DMS79 (cell line): ENCODE measurements at regions not wholly inside any gene's neighbourhood (a gene's known extent, or its start where the extent isn't known, plus 50 kb on each side); places are given as distances from the start of the nearest gene placed in this dataset.

Experiments used
- DNase-seq: peaks from one replicate; lab custom pipeline; 2025; lab: John Stamatoyannopoulos, UW

- DNase-seq = no peak
Measured at GRCh38 chr2:146226077-146226476, 1618.8 kb upstream of the ACVR2A start.

GRCh38 chr2:146221826-146222225 is 1623.0 kb upstream of the ACVR2A start:
- no peak for DNase-seq

GRCh38 chr2:146220957-146221356 is 1623.9 kb upstream of the ACVR2A start:
- no peak for DNase-seq

GRCh38 chr2:146214394-146214929 is 1630.4 kb upstream of the ACVR2A start:
- no peak for DNase-seq

- DNase-seq = no peak
Measured at GRCh38 chr2:146213674-146214073, 1631.2 kb upstream of the ACVR2A start.

- no peak for DNase-seq
Measured at GRCh38 chr2:146212602-146213001, 1632.2 kb upstream of the ACVR2A start.

GRCh38 chr2:146209842-146210275 is 1635.0 kb upstream of the ACVR2A start:
- no peak for DNase-seq

GRCh38 chr2:146207901-146208300 is 1636.9 kb upstream of the ACVR2A start:
- DNase-seq = no peak

- DNase-seq = no peak
Measured at GRCh38 chr2:146207417-146207816, 1637.4 kb upstream of the ACVR2A start.

GRCh38 chr2:146203064-146203624 is 1641.7 kb upstream of the ACVR2A start:
- no peak for DNase-seq

- no peak for DNase-seq
Measured at GRCh38 chr2:146193619-146194018, 1651.2 kb upstream of the ACVR2A start.

GRCh38 chr2:146189541-146189940 is 1655.3 kb upstream of the ACVR2A start:
- no peak for DNase-seq

GRCh38 chr2:146173934-146174333 is 1654.0 kb upstream of the ZEB2 start:
- DNase-seq = no peak

GRCh38 chr2:146161256-146161882 is 1641.5 kb upstream of the ZEB2 start:
- no peak for DNase-seq

GRCh38 chr2:146158072-146158674 is 1638.3 kb upstream of the ZEB2 start:
- DNase-seq = no peak

- no peak for DNase-seq
Measured at GRCh38 chr2:146147448-146148012, 1627.6 kb upstream of the ZEB2 start.

GRCh38 chr2:146143971-146144370 is 1624.1 kb upstream of the ZEB2 start:
- DNase-seq = no peak

- no peak for DNase-seq
Measured at GRCh38 chr2:146138820-146139219, 1618.9 kb upstream of the ZEB2 start.

- DNase-seq = no peak
Measured at GRCh38 chr2:146135245-146135644, 1615.3 kb upstream of the ZEB2 start.

GRCh38 chr2:146131785-146132184 is 1611.9 kb upstream of the ZEB2 start:
- DNase-seq = no peak

GRCh38 chr2:146131048-146131447 is 1611.1 kb upstream of the ZEB2 start:
- DNase-seq = no peak

GRCh38 chr2:146130290-146130689 is 1610.4 kb upstream of the ZEB2 start:
- DNase-seq = no peak

GRCh38 chr2:146129231-146129630 is 1609.3 kb upstream of the ZEB2 start:
- DNase-seq = no peak
